Astrocyte (in vitro differentiated cells and primary cell): ENCODE measurements at regions not wholly inside any gene's neighbourhood (a gene's known extent, or its start where the extent isn't known, plus 50 kb on each side); places are given as distances from the start of the nearest gene placed in this dataset.

ENCODE experiments used
- DNase-seq: peaks from one replicate; pipeline ENCODE4 v3.0.0-alpha.2; 2010; ENCODE audit warnings: low read depth
- FAIRE-seq: peaks from 2 replicates; lab custom pipeline; 2011; peaks lifted over from hg19 to GRCh38; lab: Jason Lieb, UNC
- H2AFZ ChIP-seq: 2 replicates; pipeline ENCODE4 v1.6.0; 2012; ENCODE audit warnings: low read depth, low read length, inconsistent platforms
- H3K27ac ChIP-seq: 2 replicates; pipeline ENCODE4 v1.5.1; 2011; ENCODE audit warnings: low read depth, low read length, inconsistent platforms
- H3K27me3 ChIP-seq: 2 replicates; pipeline ENCODE4 v1.6.0; 2011; ENCODE audit warnings: low read length, inconsistent platforms; ENCODE audit not compliant: insufficient read depth
- H3K36me3 ChIP-seq: 2 replicates; pipeline ENCODE4 v1.5.1; 2011; ENCODE audit warnings: low read length, inconsistent platforms; ENCODE audit not compliant: insufficient read depth
- H3K4me1 ChIP-seq: 2 replicates; pipeline ENCODE4 v1.5.1; 2011; ENCODE audit warnings: low read length, inconsistent platforms; ENCODE audit not compliant: insufficient read depth
- H3K4me2 ChIP-seq: 2 replicates; pipeline ENCODE4 v1.6.0; 2012; ENCODE audit warnings: low read length, inconsistent platforms
- H3K4me3 ChIP-seq: 2 replicates; pipeline ENCODE4 v1.5.1; 2011; ENCODE audit warnings: low read depth, mild to moderate bottlenecking, low read length, inconsistent platforms; ENCODE audit not compliant: insufficient read depth
- H3K79me2 ChIP-seq: 2 replicates; pipeline ENCODE4 v1.6.0; 2012; ENCODE audit warnings: mild to moderate bottlenecking, low read length, inconsistent platforms; ENCODE audit not compliant: insufficient read depth
- H3K9ac ChIP-seq: 2 replicates; pipeline ENCODE4 v1.6.0; 2012; ENCODE audit warnings: mild to moderate bottlenecking, low read length, inconsistent platforms
- H3K9me3 ChIP-seq: 2 replicates; pipeline ENCODE4 v1.5.1; 2012; ENCODE audit warnings: low read depth, mild to moderate bottlenecking, low read length, inconsistent platforms; ENCODE audit not compliant: insufficient read depth
- H4K20me1 ChIP-seq: 2 replicates; pipeline ENCODE4 v1.6.0; 2012; ENCODE audit warnings: low read length, inconsistent platforms; ENCODE audit not compliant: insufficient read depth
- H3K27ac Mint-ChIP-seq: one replicate; pipeline ENCODE4 v1.8.0; 2021; ENCODE audit warnings: mild to moderate bottlenecking, mixed read lengths; ENCODE audit not compliant: unreplicated experiment
- H3K27me3 Mint-ChIP-seq: one replicate; pipeline ENCODE4 v1.8.0; 2021; ENCODE audit warnings: low read depth, mixed read lengths; ENCODE audit not compliant: unreplicated experiment
- H3K36me3 Mint-ChIP-seq: one replicate; pipeline ENCODE4 v1.8.0; 2021; ENCODE audit warnings: low read depth, mixed read lengths; ENCODE audit not compliant: unreplicated experiment
- H3K4me1 Mint-ChIP-seq: one replicate; pipeline ENCODE4 v1.8.0; 2021; ENCODE audit warnings: low read depth, mixed read lengths; ENCODE audit not compliant: unreplicated experiment
- H3K4me3 Mint-ChIP-seq: one replicate; pipeline ENCODE4 v1.8.0; 2021; ENCODE audit warnings: mild to moderate bottlenecking, moderate library complexity, mixed read lengths; ENCODE audit not compliant: unreplicated experiment
- H3K9me3 Mint-ChIP-seq: one replicate; pipeline ENCODE4 v1.8.0; 2021; ENCODE audit warnings: mild to moderate bottlenecking, mixed read lengths; ENCODE audit not compliant: unreplicated experiment
- EZH2 ChIP-seq: IDR thresholded peaks from 2 replicates; pipeline ENCODE4 v1.6.1; 2012; ENCODE audit warnings: mild to moderate bottlenecking, low read length, inconsistent platforms; ENCODE audit not compliant: insufficient read depth
- TF ChIP-seq, protein P1 (sequence below): IDR thresholded peaks from 2 replicates; pipeline ENCODE4 v1.5.1; 2011; ENCODE audit warnings: low read depth, mild to moderate bottlenecking, inconsistent platforms, low read length, moderate library complexity; ENCODE audit not compliant: insufficient read depth

GRCh38 chr4:63556332-63556731 lies 852.9 kb downstream of the TECRL start:
- H3K79me2 ChIP-seq: no peaks in the 10 kb centered on the region
- H3K4me1 Mint-ChIP-seq: no peaks in the 10 kb centered on the region
- H3K9me3 ChIP-seq: peaks cover 3% of the 10 kb centered on the region
- no peak overlapping the region for H3K4me2 ChIP-seq
- H3K27me3 Mint-ChIP-seq: no peaks in the 10 kb centered on the region
- no peak overlapping the region for H3K4me3 Mint-ChIP-seq
- H3K27me3 ChIP-seq: no peaks in the 10 kb centered on the region
- no peak for FAIRE-seq
- no peak overlapping the region for H3K4me3 ChIP-seq
- no peaks in the 10 kb centered on the region for H4K20me1 ChIP-seq
- no peaks in the 10 kb centered on the region for H3K36me3 Mint-ChIP-seq
- no peaks in the 10 kb centered on the region for H3K4me1 ChIP-seq
- no peak overlapping the region for H3K27ac Mint-ChIP-seq
- no peak for TF ChIP-seq EZH2
- TF ChIP-seq, protein P1, sequence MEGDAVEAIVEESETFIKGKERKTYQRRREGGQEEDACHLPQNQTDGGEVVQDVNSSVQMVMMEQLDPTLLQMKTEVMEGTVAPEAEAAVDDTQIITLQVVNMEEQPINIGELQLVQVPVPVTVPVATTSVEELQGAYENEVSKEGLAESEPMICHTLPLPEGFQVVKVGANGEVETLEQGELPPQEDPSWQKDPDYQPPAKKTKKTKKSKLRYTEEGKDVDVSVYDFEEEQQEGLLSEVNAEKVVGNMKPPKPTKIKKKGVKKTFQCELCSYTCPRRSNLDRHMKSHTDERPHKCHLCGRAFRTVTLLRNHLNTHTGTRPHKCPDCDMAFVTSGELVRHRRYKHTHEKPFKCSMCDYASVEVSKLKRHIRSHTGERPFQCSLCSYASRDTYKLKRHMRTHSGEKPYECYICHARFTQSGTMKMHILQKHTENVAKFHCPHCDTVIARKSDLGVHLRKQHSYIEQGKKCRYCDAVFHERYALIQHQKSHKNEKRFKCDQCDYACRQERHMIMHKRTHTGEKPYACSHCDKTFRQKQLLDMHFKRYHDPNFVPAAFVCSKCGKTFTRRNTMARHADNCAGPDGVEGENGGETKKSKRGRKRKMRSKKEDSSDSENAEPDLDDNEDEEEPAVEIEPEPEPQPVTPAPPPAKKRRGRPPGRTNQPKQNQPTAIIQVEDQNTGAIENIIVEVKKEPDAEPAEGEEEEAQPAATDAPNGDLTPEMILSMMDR: no peak
- no peak overlapping the region for H2AFZ ChIP-seq
- H3K9ac ChIP-seq: no peak overlapping the region
- peaks cover 2% of the 10 kb centered on the region for H3K9me3 Mint-ChIP-seq
- DNase-seq: no peak
- H3K36me3 ChIP-seq: no peaks in the 10 kb centered on the region
- no peak overlapping the region for H3K27ac ChIP-seq

GRCh38 chr4:63553123-63553522 lies 856.1 kb downstream of the TECRL start:
- no peaks in the 10 kb centered on the region for H3K36me3 ChIP-seq
- FAIRE-seq (no peak), DNase-seq (no peak)
- no peaks in the 10 kb centered on the region for H4K20me1 ChIP-seq
- no peak overlapping the region for H3K4me2 ChIP-seq
- H2AFZ ChIP-seq: no peak overlapping the region
- TF ChIP-seq, protein P1: no peak
- no peak for TF ChIP-seq EZH2
- H3K9me3 Mint-ChIP-seq: peaks cover 2% of the 10 kb centered on the region
- H3K27me3 ChIP-seq: no peaks in the 10 kb centered on the region
- no peak overlapping the region for H3K27ac ChIP-seq
- no peak overlapping the region for H3K9ac ChIP-seq
- no peaks in the 10 kb centered on the region for H3K4me1 Mint-ChIP-seq
- H3K27me3 Mint-ChIP-seq: no peaks in the 10 kb centered on the region
- no peaks in the 10 kb centered on the region for H3K4me1 ChIP-seq
- H3K27ac Mint-ChIP-seq: no peak overlapping the region
- H3K79me2 ChIP-seq: no peaks in the 10 kb centered on the region
- no peak overlapping the region for H3K4me3 ChIP-seq
- no peaks in the 10 kb centered on the region for H3K9me3 ChIP-seq
- no peaks in the 10 kb centered on the region for H3K36me3 Mint-ChIP-seq
- no peak overlapping the region for H3K4me3 Mint-ChIP-seq

GRCh38 chr4:63541828-63542227 lies 867.4 kb downstream of the TECRL start:
- Mint-ChIP-seq H3K27ac (no peak overlapping the region), H3K4me3 (no peak overlapping the region), H3K4me1 (no peaks in the 10 kb centered on the region), H3K27me3 (no peaks in the 10 kb centered on the region), H3K36me3 (no peaks in the 10 kb centered on the region), H3K9me3 (no peaks in the 10 kb centered on the region)
- Histone ChIP-seq H4K20me1 (no peaks in the 10 kb centered on the region), H3K79me2 (no peaks in the 10 kb centered on the region), H3K27me3 (no peaks in the 10 kb centered on the region), H3K9me3 (peaks cover 6% of the 10 kb centered on the region), H3K27ac (no peak overlapping the region), H3K36me3 (no peaks in the 10 kb centered on the region), H3K4me1 (no peaks in the 10 kb centered on the region), H3K4me3 (no peak overlapping the region), H3K9ac (no peak overlapping the region), H2AFZ (no peak overlapping the region), H3K4me2 (no peak overlapping the region)
- TF ChIP-seq EZH2: no peak
- TF ChIP-seq, protein P1: no peak
- no peak for DNase-seq
- FAIRE-seq: no peak
